NCI-H2196 treated with DMSO at 0.1 percent for 48 hours (cell line): ENCODE measurements at regions not wholly inside any gene's neighbourhood (a gene's known extent, or its start where the extent isn't known, plus 50 kb on each side); places are given as distances from the start of the nearest gene placed in this dataset.

Experiments
- DNase-seq: peaks from one replicate; lab custom pipeline; 2025; ENCODE audit not compliant: unreplicated experiment; lab: John Stamatoyannopoulos, UW

DNA sequence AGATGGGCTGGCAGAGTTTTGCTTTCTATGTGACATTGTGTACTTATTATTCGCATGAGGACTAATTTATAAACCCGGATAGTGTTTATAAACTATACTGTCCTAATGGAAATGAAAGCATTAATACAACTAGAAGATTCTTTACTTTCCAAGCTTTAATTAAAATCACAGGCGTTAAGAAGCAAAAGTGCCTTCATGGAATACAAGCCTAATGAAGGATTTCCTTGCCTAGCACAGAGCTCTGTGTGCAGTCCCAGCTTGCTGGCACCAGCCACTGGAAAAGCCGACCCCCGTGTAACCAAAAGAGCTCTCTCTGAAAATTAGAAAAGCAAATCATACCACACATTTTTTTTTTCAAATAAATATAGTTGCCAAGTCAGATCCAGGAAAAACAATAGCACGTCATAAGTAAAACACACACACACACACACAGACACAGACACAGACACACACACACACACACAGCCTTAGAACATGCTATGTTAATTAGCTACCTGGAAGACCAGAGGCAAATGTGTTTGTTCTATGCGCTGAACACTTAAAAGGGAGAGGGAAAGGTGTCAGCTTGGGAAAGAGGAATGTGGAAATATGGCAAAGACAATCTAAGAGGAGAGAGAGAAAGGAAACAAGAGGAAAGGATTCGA lies 1084.2 kb downstream of the TUSC7 start:
- no peak for DNase-seq

DNA sequence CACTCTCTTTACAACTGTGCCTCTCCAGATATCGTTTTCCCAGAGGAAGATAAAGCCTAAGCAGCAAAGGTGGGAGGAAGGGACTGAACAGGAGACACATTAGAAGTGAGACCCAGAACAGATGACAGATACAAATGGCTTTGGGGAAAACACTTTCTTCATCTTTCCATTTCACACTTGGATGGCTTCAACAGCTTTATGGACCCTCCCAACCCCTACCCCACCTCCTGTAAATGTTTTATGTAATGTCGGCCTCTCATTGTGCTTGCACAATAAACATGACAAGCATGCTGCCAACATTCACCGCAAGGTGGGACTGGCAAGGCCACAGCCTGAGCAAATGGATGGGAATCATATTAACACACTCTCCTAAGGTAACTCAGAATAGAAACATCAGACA lies 1088.6 kb downstream of the TUSC7 start:
- no peak for DNase-seq

DNA sequence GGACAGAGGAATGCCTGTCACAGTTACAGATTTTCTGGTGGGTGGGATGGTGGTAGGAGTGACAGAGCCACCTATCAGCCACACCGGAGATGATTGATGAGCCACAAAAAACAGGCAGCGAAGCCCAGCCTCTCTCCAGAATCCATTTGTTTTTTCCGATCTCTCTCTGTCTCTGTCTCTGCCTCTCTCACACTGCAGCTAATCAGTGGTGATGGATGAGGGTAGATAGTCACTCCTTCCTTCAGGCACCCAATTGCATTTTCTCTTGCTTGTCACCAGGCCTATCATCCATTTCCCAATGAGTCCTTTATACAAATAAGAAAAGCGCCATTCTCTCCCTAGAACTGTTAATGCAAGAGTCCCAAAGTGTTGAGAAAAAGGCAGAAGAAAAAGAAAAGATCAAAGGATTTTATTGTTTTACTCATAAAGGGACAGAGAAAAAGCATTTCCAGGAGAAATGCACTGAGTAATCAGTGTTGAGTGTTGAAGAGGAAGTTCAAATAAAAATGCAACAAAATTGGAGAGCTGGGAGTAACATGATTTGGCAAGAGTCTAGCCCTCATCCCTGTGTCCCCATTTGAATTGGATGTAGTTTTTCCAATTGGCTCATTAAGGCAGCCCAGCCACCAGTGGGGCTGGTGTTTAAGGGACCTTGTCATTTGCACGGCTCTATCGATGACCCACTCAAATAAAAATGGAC lies 1089.3 kb downstream of the TUSC7 start:
- no peak for DNase-seq

DNA sequence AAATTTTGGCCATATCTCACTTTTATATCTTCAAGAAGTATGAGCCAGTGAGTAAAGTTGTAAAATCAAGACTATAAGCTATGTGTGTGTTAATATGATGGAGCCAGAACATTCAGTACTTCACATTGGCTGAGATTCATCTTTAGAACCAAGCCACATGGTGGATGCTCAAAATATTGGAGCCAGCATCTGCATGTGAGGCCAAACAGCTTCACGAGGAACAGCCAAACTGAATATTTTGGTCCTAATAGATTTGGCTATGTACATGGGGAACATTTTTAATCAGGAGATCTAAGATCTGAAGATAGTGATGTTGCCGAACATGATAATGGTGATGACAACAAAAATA lies 1089.8 kb downstream of the TUSC7 start:
- no peak for DNase-seq

DNA sequence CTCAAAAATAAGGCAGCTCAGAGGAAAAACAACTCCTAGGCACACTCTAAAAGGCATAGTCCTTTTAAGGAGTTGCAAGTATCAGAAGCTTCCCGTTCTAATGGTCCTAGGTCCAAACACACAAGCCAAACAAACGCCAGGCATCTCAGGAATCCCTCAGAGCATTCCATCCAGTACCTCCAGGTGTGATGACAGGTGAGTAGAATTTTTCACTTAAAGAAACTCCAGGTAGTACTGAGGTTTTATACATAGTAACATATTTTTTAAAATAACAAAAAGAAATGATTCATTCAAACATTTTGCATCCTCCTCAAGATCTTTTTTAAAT lies 1092.3 kb downstream of the TUSC7 start:
- no peak for DNase-seq

DNA sequence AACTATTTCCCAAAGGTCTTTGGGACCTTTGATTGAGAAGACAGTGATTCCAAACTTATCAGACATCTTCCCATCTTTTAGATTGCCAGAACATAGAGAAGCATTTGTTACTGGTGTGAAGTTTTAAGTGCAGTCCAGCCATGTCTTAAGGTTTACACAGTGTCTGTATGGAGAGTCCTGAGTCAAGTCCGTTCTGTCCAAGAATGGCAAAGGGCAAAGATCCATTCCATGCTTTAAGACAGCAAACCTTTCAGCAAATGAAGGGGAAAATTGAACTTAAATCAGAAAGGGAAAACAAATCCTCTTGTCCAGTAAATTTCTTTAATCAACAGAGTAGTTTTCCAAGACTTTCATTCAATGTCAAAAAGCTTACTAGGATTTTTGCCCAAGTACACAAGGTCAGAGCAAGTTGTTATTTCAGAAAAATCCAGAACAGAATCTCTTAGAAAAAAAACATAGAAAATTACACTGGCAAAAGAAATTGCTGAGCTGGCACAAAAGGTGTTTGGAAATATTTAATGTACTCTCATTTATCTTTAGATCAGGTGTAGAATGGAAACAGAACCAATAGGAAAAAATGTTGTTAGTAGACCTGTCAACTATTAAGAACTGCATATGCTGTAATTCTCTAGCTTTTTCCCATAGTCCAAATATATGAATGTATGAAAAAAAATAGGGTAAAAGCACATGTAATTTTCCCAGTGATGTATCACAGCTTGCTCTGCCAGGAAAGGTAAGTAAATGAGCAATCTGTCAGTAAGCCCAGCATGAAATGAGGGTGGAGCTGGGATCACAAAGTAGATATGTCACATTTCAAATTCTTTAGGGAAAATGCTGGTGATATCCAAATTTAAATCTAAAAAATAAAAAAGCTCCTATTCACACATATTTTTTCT lies 1099.9 kb downstream of the TUSC7 start:
- no peak for DNase-seq

DNA sequence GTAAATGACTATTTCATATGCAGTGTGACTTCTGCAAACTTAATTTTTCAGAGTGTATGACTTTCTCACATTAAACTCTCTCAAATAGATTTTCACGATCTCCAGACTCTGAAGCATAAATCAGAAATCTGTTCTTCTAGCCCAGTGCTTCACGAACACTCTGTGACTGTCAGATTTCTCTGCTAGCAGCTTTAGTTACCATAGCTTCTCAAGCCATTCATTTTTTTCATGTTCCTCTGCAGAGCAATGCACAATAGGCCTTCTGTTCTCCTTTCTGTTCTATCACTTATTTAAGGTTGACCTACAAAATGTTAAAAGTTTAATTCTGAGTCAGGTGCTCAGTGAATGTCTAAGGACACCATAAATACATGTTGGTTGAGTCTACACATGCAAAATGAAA lies 1102.2 kb downstream of the TUSC7 start:
- no peak for DNase-seq

DNA sequence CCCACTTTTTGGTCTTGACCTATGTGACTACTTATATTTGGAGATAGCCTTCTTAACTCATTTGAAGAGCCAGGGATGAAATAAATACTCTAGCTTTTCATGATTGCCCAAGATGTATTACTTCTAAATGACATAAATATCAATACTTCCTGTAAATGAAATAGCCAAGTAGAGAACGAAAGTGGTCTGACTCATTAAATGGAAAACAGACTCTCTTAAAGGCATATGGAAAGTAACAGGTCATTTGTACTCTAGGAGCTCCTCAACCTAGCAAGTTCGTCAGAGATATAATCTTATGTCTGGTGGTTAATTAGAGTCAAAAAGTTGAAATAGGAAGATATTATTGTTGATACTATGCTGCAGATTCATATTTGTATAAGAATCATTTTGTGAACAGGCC lies 1105.4 kb downstream of the TUSC7 start:
- no peak for DNase-seq

DNA sequence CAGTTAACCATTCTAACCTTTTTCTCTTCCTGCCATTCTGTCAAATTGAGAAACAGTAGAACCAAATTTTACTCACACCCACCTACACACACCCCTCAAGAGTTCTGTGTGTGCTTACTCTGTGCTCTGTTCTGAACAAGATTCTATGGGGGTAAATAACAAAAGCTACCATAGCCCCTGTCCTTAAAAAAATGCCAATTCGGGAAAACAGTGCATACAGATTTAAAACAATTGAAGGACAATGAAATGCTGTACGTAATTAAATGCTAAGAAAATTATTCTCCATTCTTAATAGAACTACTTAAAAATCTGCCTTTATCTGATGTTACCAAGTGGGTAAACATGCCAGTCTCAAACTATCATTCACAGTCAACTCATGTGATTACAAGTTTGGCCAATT lies 1107.5 kb downstream of the TUSC7 start:
- DNase-seq, result no peak

DNA sequence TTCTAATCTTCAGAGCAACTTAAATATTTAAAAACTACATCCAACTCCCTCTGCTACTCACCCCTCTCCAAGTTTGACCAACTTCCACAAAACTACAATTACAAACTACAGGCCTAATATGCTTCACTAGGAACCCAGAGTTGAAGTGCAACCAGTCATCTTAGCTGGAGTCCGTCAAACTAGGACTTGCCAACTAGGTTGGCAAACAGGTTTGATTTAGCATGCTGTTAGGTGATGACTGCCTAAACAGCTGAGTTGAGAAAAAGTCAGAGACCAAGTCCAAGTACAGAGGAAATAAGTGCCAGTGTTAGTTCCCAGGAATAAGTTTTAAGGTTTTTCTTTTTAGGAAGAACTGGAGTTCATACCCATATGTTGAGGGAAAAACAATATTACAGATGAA lies 1109.0 kb downstream of the TUSC7 start:
- DNase-seq, result no peak

DNA sequence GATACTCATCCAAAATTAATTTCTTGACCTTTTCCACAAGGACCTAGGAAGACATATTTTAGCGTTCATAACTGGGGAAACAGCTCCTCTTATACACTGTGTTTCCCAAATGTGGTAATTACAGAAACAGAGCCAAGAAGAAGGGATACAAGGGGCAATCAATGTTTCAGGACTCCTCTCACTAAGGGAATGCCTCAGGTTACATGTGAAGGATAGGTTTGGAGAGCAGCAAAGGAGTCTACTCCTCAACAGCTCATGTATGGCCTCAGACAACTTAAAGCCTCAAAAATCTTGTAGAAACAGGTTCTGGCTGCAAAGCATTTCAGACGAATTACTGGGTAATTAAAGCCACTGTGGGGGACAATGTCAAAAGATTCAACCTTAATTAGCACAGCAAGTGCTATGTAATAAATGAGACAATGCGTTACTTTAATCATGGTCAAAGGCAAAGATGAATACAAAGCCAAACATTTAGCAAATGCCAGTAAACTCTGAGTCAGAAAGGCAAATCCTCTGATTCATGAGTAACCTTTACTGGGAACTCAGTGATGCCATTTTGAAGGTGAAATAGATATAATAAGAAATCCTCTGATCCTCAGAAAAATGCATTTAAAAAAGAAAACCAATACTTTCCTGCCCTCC lies 1111.2 kb downstream of the TUSC7 start:
- no peak for DNase-seq

DNA sequence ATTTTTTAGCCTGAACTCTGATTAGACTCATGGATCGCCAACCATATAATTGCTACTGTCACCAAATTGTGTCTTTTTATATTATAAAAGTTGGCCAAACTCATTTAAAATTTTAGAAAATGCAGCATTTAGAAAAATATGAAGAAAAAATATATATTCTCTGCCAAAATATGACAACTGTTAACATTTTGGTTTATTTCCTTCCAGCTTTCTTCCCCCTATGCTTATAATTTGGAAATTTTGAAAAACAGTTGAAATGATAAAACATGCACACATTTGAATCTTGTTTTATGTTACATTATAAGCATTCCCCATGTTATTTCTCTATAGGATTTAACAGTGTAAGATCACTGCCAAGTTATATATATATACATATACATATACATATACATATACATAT lies 1112.8 kb downstream of the TUSC7 start:
- DNase-seq, result no peak

DNA sequence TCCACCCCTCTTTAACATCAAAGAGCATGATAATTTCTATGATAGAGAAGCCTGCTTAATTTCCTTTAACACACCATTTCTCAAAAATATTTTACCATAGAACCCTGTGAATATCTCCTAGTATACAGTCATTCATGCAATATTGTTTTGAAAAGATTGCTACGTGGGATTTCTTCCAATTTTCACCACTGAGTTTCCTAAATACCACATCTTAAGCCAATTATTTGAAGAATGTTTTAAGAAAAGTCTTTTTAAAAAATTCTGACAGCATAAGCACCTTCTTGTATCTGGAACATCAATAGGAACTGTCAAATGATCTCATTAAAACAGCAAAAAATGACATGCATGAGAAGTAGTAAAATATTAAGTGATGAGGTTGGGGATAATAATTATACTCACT lies 1126.7 kb downstream of the TUSC7 start:
- no peak for DNase-seq

DNA sequence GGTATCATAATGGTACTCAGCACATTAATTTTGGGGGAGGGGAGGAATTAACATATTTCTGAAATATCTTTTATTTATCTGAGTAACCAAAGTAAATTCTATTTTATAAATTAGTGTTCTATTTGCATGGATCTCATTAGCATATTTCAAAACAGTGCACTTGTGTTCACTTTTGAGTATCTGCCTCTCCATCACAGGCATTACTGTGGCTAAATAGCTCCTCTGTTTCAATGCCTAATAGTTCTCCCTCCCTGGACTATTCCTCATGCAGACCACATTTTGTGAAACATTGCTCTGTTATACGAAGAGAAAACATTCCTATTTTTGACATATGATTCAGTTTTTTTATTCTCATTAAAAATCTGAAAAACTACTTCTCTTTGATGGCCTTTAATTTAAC lies 1127.8 kb downstream of the TUSC7 start:
- no peak for DNase-seq

DNA sequence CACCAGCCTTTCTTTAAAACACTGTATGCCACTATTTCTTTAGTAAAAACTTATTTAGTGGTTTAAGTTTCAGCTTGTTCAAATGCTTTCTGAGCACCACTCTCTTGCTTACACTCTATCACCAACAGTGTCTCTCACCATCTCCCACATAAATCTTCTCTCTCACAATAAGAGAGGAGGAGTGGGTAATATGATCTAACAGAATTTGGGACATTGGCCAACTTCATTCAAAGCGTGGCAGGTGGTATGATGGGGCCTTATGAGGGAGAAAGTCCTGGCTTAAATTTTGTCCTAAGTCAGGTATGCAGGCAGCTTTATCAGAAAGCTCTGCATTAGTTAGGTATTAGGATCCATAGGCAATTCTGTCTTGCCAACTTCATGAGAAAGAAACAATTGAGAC lies 1132.5 kb downstream of the TUSC7 start:
- peak; percentile 36 for DNase-seq

DNA sequence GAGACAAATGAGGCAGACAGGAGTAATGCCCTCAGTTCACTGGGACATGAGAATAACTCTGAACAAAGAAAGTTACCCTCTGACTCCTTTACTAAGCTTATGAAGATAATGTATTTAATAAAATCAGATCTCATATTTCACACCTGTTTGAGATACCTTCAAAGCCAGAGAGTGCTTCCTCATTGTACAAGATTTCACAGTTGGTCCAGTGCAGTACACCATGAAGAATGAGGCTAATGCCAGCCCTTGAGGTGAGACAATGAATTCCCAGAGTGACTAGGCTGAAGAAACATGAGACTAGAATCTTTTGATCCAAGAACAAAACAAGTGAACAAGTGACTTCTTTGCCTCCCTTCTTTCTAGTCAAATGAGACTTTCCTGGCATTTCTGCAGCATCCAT lies 1133.8 kb downstream of the TUSC7 start:
- no peak for DNase-seq

DNA sequence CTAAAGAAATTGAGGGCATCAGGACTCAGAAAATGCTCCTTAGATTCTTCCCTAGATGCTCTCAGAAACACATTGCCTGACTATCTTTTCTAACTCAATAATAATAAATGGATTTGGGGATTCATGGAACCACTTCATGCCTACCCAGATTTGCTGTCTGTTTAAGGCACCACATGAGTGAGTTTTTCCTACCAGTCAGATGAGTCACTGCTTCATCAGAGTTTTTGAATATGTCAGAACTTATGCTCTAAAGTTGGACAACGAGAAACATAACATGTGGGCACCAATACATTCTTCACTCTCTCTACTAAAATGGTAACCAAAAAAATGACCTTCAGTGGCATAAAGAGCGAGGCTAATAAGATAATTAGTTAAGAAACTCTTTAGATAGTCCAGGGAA lies 1135.1 kb downstream of the TUSC7 start:
- no peak for DNase-seq

DNA sequence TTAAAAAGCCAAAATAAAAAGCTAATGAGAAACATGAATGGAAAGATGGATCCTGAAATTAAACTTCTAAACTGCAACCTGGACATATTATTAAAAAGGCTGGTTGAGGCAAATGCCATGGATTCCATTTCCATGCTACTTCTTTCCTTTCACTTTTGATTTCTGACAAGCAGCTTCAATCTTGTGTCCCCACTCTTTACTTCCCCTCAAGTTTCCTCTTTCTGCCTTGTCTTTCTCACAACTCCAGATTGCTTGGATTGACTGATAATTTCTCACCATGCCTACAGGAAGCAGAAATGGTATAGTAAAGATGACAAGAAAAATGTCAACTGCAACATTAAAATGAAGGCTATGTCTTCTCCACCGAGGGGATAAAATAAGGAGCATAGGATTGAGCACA lies 1136.7 kb downstream of the TUSC7 start:
- DNase-seq, result no peak

DNA sequence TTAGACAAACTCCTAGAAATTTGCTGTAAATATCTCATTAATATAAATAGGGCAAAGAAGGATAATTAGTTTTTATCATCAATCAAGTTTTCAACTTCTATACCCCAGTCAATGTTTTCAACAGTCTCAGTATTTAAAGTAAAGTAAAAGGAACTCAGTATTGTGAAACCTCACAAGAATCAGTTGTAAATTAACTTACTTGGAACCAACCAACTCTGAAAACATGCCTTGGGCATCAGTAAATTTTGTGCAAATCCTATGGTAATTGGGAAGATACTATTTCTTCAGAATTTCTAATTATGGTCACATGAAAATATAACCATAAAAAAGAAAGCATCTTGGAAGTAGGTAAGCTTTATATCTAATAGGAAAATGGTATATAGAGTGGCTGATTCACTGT lies 1139.0 kb downstream of the TUSC7 start:
- no peak for DNase-seq

DNA sequence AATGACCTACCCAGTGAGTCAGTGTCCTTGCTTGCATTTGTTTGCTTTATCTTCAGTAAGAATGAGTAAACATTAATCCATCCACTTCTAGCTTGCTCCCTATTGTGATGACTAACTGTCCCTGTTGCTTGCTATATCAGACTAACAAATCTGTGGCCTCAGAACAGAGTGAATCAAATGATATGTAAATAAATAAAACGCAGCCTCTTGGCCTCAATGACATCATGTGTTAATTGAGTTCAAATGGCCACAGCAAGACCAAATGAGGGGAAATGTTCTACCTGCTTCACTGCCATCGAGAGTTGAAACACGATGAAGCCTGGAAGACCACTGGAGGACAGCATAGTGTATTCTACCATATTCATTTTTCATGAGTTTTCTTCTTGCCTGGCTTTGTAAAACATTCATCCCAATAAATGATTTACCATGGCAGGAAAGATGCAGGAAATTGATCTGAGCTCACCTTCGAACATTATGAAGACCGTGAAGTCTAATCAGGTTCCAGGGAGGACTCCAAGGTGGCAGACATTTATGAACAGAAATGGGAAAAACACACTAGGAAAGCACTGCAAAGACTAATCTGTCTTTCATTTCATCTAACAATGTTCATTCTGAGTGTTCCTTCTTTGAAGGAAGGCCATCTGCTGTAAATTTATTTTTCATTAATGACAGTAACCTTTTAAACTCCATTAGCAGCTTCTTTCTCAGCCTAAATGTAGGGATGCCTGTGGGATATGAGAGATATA lies 1144.5 kb downstream of the TUSC7 start:
- DNase-seq, result peak; percentile 96

DNA sequence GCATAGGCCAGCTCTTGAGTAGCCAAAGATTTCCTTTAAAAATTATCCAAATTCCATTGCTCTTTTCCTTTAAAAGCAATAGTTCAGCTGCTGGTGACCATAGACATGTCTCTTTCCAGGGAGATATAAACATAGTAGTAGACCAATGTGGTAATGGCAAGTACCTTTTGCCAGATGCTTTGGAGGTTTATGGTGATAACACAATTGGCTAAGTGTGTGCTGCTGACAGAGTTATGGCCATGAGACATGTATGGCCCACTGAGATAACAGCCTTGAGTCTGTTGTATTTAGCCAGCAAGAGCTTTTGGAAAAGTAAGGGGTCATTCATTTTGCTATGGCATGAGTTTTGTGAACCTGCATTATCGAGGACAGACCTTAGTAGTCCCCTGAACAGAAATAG lies 1146.8 kb downstream of the TUSC7 start:
- no peak for DNase-seq
